ENCODE measurements at regions not wholly inside any gene's neighbourhood (a gene's known extent, or its start where the extent isn't known, plus 50 kb on each side); places are given as distances from the start of the nearest gene placed in this dataset.

DNA sequence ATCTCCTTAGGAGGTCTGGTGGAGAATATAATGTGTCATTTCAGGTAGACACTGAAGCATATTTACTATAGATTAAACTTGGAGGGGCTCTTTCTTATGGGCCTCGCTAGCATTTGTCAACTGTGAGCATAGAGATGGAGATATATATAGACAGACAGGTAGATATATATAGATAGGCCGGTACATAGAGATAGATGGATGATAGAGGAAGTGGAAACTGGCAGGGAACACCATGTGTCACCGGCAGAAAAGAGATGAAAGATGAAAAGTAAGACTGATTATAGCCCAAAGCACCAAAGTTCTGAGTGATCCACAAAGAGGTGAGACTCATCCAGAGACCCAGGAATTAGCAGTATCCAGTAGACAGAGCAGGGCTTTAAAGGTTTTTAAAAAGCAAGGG, 268.1 kb downstream of the FBXW7 start:
- no peak for TF ChIP-seq EZH2 (IDR thresholded peaks at IDR 0.05; ENCODE audit: borderline replicate concordance, insufficient read depth, low read depth, low read length, poor library complexity, severe bottlenecking)
- TF ChIP-seq, protein P1, sequence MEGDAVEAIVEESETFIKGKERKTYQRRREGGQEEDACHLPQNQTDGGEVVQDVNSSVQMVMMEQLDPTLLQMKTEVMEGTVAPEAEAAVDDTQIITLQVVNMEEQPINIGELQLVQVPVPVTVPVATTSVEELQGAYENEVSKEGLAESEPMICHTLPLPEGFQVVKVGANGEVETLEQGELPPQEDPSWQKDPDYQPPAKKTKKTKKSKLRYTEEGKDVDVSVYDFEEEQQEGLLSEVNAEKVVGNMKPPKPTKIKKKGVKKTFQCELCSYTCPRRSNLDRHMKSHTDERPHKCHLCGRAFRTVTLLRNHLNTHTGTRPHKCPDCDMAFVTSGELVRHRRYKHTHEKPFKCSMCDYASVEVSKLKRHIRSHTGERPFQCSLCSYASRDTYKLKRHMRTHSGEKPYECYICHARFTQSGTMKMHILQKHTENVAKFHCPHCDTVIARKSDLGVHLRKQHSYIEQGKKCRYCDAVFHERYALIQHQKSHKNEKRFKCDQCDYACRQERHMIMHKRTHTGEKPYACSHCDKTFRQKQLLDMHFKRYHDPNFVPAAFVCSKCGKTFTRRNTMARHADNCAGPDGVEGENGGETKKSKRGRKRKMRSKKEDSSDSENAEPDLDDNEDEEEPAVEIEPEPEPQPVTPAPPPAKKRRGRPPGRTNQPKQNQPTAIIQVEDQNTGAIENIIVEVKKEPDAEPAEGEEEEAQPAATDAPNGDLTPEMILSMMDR (IDR thresholded peaks at IDR 0.05), result no peak

Measured in B cell (primary cell).